ENCODE measurements at regions not wholly inside any gene's neighbourhood (a gene's known extent, or its start where the extent isn't known, plus 50 kb on each side); places are given as distances from the start of the nearest gene placed in this dataset.

GRCh38 chr4:179624768-179625181 is 2182.5 kb upstream of the AGA start:
- TF ChIP-seq POLR2A (IDR thresholded peaks at IDR 0.05) (no peak), CTCF (IDR thresholded peaks at IDR 0.05) (no peak)
